DMS53 treated with DMSO at 0.1 percent for 48 hours (cell line): ENCODE measurements at regions not wholly inside any gene's neighbourhood (a gene's known extent, or its start where the extent isn't known, plus 50 kb on each side); places are given as distances from the start of the nearest gene placed in this dataset.
"Not testable (repeated sequence)": the region's sequence is repeated elsewhere in the genome, so short reads cannot be mapped to it uniquely, and the experiment has no call there.

Experiments
- DNase-seq: peaks from one replicate; lab custom pipeline; 2025; ENCODE audit not compliant: unreplicated experiment; lab: John Stamatoyannopoulos, UW

GRCh38 chr5:108590799-108591198 lies 156.9 kb upstream of the FER start:
- DNase-seq: no peak

DNA sequence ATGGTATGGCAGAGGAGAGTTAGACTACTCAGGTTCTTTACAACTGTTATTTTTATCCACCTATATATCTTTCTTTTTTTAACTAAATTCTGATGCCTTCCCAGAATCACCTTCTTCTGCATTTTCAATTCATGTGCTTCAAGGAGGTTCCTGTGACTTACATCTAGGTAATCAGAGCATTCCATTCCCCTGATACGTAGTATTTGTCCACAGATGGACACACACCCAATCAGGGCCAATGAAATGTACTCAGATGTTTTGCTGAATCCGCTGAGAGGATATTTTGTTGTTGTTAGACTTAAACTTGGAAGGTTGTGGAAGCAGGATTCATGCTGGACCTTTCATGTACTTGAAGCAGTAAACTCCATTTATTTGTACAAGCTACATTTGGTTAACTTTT lies 159.4 kb upstream of the FER start:
- no peak for DNase-seq

DNA sequence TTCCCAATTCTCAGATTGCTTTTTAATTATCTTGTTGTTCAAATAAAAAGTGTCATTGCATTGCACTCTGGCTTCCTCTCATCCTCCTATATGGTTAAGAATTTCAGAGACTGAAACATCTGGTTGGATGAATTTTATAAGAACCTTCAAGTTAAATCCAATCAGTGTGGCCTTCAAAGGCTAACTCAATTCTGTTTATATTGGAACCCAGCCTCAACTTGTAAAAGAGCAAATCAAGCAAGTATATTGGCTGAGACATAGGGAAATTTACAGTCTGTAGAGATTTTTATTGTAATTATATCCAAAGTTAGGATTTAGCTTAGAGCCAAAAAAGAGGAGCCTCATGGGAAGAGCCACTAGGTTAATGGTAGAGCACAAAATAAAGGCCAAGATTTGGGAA lies 159.9 kb upstream of the FER start:
- no peak for DNase-seq

- DNase-seq: no peak
Observed at GRCh38 chr5:108581026-108581425, 166.7 kb upstream of the FER start.

DNA sequence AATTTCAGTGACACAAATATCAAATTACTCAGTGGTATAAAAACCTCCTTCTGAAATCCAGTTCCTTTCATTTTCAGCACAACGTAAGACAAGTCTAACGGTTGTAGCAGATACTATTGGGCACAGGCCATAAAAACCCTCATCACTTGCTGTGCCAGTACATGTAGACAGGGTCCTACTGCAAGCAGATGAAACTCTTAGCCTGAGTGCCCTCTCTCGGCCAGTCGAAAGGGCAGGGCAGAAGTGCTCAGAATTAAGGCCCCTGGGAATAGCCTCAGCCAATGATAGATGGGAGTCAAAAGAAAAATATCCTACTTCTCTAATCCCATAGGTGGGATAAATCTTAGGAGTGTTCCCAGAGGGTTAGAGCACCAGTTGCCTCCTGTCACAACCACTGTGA lies 168.5 kb upstream of the FER start:
- DNase-seq: no peak

DNA sequence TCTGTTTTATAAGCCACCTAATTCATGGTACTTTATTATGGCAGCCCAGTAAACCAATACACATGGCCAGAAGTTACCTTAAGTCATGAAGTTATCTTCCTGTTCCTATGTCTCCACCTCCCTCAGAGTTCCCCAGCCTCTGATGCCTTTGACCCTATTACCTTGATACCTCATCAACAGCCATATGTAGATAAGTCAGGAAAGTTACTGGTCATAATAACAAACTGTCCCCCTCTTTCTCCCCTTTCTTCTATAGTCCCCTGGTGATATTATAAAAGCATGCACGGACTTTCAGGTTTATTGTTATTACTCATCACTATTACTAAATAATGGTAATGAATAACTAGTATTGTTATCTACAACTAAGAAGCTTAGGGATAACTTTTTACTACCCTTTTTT lies 168.9 kb upstream of the FER start:
- no peak for DNase-seq

DNA sequence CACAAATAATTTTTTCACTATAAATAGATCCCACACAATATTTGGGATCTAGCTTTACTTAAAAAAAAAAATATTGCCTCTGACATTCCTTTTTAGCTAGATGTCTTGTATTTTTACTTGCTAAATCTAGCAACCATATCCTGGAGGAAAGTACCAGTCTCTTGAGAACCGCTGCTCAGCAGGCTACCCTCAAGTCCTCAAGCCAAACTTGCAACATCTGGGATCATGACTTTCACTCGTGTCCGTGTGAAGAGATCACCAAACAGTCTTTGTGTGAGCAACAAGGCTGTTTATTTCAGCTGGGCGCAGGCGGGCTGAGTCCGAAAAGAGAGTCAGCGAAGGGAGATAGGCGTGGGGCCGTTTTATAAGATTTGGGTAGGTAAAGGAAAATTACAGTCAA lies 180.3 kb upstream of the FER start:
- no peak for DNase-seq

DNA sequence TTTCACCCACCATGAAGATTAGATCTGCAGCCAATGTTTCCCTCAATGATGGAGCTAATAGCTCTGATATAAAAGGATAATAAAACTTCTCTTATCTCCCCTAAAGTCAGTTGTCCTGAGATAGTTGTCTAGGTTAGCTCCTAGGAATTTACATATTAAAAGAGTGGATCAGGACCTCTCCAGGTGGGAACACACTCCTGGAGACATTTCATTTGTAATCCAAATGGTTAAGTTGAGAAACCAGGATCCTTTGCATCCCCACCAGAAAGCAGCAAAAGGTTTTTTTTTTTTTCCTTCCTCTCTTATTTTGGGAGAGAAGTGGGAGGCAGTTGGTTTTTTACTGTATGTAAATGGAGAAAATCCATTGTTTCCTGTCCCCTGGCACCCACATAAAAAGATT lies 182.5 kb upstream of the FBXL17 start:
- DNase-seq: no peak

- no peak for DNase-seq
Observed at GRCh38 chr5:108562205-108562454, 180.2 kb upstream of the FBXL17 start.

- DNase-seq: no peak
Observed at GRCh38 chr5:108561416-108562204, 179.7 kb upstream of the FBXL17 start.

DNA sequence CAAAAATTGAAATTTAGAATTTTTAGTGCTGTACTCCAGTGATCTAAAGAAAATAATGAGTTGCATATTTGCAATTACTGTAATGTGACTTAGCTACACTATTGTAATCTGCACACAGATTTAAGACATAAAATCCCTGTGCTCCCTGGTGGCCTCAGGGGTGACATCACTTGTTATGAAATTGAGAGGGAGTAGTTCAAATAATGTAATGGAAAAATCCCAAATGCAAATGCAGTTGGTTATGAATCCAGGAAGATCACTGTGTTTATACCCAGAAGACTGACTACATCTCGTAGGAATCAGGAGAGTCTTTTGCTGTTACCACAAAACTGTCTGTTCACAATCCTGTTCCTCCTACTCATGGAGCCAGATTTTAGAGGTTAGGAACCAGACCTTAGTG lies 178.7 kb upstream of the FBXL17 start:
- DNase-seq: no peak

DNA sequence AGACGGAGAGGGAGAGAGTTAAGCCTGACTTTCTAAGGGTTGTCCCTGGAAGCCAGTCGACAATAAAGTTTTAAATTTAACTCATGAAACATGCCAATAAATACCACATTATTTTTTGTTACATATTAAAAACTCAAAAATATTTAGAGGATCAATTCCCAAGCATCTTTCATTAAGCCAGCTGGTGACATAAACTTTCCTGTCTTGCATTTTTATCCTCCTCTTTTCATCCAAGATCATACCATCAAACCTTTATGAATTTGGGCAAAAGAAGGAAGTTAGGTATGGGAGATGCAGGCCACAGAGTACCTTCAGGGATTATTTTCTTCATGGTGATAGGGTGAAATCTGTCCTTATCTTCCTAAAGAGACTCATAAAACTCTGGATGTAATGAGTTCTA lies 178.3 kb upstream of the FBXL17 start:
- DNase-seq: no peak

- not testable (repeated sequence) for DNase-seq
Observed at GRCh38 chr5:108558840-108559239, 176.9 kb upstream of the FBXL17 start.

- DNase-seq: not testable (repeated sequence)
Observed at GRCh38 chr5:108558142-108558541, 176.2 kb upstream of the FBXL17 start.

DNA sequence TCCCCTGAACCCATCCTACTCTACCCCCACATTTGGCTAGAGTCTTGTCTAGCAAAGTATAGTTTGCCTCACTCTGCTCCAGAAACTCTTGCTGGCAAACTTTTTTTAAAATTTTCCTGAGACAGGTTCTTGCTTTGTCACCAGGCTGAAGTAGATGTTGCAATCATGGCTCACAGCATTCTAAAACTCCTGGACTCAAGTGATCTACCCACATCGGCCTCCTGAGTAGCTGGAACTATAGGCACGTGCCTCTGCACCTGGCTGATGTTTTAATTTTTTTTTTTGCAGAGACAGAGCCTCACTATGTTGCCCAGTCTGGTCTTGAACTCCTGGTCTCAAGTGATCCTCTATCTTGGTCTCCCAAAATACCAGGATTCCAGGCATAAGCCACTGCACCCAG lies 175.8 kb upstream of the FBXL17 start:
- DNase-seq: no peak

DNA sequence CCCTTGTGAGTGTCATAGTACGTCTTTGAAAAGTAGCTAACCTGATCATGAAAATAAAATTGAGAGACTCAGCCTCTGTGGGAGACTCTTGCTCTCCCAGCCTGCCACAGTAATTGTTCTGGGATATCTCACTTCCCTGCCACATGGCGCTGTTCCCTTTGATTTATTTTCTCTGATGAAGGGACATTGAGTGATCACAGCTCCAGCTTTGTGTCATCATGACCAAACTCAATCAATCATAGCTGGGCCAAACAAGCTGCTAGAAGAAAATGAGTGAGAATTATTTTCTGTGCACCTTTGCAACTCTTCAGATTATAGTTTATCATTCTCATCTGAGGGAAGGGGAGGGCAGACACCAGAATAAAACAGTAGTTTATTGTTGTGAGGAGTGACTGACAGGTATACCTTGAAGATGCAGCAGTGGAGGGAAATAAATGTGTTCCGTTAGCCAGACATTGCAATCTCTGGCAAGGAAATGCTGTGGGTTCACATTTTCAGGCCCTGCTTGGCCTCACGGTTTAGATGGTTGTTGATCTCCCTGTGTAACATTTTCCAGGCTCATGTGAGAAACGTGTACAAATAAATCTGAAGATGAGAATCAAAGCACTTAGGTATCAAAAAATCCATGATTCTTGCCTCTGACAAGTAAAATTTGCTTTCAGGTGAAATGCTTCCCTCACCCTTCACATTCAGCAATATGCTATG lies 174.7 kb upstream of the FBXL17 start:
- no peak for DNase-seq

DNA sequence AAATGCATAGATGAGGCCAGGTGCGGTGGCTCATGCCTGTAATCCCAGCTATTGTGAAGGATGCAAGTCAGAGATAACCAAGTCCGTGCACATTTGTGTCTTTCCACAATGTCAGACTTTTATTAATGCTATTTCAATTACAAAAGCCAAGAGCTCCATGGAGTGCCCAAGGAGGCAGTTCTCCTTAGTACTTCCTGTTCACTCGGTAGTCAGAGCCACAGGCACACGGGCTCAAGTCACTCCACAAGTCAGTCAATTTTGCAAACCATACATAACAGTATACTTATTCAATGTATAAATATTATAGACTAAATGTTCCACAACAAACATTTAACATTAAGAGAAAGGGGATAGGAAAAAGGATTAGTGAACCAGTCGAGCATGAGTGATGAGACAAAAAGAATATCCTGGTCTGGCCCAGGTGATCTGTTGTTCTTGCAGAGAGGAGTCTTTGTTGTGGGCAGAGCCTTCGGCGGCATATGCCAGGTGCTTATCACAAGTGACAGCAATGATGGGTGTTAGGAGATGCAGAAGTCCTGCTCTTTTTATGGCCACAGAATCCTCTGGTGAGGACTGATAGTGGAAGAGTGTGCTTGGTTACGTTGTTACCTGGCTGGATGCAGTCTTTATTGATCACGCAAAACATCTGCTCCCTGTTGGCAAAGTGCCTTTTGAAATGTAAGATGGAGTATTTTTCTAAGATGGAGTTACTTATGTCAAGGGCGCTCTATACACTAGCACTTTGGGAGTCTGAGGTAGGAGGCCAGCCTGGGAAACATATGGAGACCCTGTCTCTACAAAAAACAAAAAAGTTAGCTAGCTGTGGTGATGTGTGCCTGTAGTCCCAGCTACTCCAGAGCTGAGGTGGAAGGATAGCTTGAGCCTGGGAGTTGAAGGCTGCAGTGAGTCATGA lies 167.0 kb upstream of the FBXL17 start:
- DNase-seq: no peak

DNA sequence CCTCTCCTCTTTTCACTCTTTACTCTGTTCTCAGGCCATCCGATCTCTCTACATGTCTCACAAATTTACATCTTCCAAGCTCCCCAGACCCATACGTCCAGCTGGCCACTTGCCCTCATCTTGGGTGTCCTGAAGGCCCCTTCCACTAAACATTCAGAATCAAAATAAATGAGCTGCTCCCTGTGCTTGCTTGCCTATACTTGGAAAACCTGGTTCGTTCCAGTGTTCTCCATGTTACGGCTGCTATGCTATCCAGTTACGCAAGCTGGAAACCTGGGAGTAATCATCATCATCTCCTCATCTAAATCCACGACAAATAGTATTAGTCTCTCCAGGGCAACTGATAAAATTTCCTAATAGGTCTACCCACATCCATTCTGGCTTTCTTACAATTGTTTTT lies 165.0 kb upstream of the FBXL17 start:
- DNase-seq: no peak

DNA sequence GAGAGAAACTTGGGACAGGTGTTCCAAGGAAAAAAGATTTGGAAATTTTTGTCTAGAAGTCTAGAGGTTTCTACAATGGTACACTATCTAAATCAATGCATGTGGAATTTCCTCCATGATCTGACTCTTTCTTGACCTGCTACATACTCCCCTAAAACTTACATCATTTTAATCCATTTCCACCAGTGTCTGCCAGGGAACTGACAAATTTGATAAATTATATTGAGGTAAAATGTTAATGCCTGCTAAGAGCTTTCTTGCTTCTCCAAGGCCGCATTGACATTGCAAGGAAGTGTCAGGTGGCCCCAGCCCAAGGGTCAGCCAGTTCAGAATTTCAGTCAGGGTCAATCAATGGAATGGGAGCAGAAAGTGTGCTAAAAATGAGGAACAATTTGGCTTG lies 163.4 kb upstream of the FBXL17 start:
- DNase-seq: no peak

GRCh38 chr5:108543486-108543885 lies 161.6 kb upstream of the FBXL17 start:
- DNase-seq: no peak

GRCh38 chr5:108541836-108542235 lies 159.9 kb upstream of the FBXL17 start:
- DNase-seq: no peak

DNA sequence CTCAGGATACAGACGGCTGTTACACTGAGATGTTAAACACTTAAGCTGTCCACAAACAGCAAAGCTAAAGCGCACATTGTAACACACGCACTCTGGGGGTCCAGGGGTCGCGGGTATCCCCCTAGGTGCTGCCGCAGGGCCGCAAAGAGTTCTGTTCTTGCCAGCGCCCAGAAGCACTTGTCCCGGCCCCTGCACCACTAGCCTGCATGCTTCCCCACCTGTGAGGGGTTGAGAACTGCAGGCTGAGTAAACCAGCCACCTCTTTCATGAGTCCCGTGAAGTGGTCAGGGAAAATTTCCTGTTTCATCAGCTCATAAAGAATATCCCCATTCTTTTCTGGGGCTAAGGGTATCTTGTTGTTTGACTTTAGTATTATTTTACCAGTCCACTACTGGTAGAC lies 154.4 kb upstream of the FBXL17 start:
- no peak for DNase-seq
